H1 (cell line): ENCODE measurements at regions not wholly inside any gene's neighbourhood (a gene's known extent, or its start where the extent isn't known, plus 50 kb on each side); places are given as distances from the start of the nearest gene placed in this dataset.

Experiments
- ASH2L ChIP-seq: fragments of 200-600, 300-600 bp; sonication (generic); IDR thresholded peaks from one replicate; pipeline ENCODE4 v1.7.1; 2017; ENCODE audit warnings: low read length
- CEBPB ChIP-seq: IDR thresholded peaks from 2 replicates; pipeline ENCODE4 v1.6.1; 2012; ENCODE audit warnings: low read depth, low read length
- CHD2 ChIP-seq: IDR thresholded peaks from 2 replicates; pipeline ENCODE4 v1.6.1; 2012; ENCODE audit warnings: low read length, improper control_type of control experiment
- CTBP2 ChIP-seq: IDR thresholded peaks from 2 replicates; pipeline ENCODE4 v1.7.0; 2011; ENCODE audit warnings: borderline replicate concordance, mild to moderate bottlenecking, moderate library complexity, mixed read lengths, low read length; ENCODE audit not compliant: insufficient read depth, insufficient read length
- EP300 ChIP-seq, 2 experiments: IDR thresholded peaks; 1 replicate in 1 of 2; 2 replicates in 1 of 2; pipeline ENCODE4 v1.6.1; 2011 to 2012; ENCODE audit warnings: low read depth in 2 of 2, low read length in 2 of 2, mild to moderate bottlenecking in 2 of 2, borderline replicate concordance in 1 of 2, inconsistent platforms in 1 of 2, moderate library complexity in 1 of 2
- EZH2 ChIP-seq: fragments of 200-600 bp; sonication (generic); IDR thresholded peaks from 2 replicates; pipeline ENCODE4 v1.7.1; 2012; ENCODE audit warnings: low read depth, mild to moderate bottlenecking, moderate library complexity, low read length, inconsistent platforms; ENCODE audit not compliant: severe bottlenecking
- JUND ChIP-seq: IDR thresholded peaks from 2 replicates; pipeline ENCODE4 v1.6.1; 2011; ENCODE audit warnings: mild to moderate bottlenecking, improper control_type of control experiment, low read length
- KDM4A ChIP-seq: IDR thresholded peaks from one replicate; pipeline ENCODE4 v1.7.1; 2012; ENCODE audit warnings: low read depth, mild to moderate bottlenecking, moderate library complexity, low read length, inconsistent platforms; ENCODE audit not compliant: severe bottlenecking
- RBBP5 ChIP-seq: IDR thresholded peaks from 2 replicates; pipeline ENCODE4 v1.7.1; 2012; ENCODE audit warnings: low read depth, mild to moderate bottlenecking, inconsistent platforms, low read length, moderate library complexity, borderline replicate concordance
- SP4 ChIP-seq: IDR thresholded peaks from 2 replicates; pipeline ENCODE4 v1.6.1; 2012; ENCODE audit warnings: low read length, inconsistent platforms
- TAF7 ChIP-seq: optimal IDR thresholded peaks from 2 replicates; pipeline ENCODE3; 2011; ENCODE audit warnings: low read depth, mild to moderate bottlenecking, inconsistent platforms, low read length, moderate library complexity, borderline replicate concordance
- TF ChIP-seq, protein P1 (sequence below): fragments of 300-600 bp; sonication (generic); IDR thresholded peaks from 2 replicates; pipeline ENCODE4 v1.7.1; 2012; ENCODE audit warnings: low read length, moderate library complexity, mild to moderate bottlenecking, inconsistent platforms; ENCODE audit not compliant: insufficient replicate concordance

DNA sequence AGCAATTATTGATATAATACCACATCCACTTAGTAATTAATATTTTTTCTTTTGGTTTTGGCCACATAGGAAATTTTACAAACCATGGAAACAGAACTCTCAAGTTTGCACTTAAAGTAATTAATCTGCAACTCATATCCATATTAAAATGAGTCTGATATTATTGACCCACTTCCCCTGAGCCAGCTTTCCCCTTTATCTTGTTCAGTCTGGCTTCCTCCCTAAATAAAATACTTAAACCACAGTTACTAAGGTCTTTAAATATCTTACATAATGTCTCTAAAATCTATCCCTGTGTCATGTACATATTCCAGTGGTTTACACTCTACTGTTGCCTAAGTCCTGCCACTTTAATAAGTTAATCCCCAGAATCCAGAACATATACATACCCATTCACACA lies 564.9 kb upstream of the FSHR start (continued):
- TF ChIP-seq, protein P1, sequence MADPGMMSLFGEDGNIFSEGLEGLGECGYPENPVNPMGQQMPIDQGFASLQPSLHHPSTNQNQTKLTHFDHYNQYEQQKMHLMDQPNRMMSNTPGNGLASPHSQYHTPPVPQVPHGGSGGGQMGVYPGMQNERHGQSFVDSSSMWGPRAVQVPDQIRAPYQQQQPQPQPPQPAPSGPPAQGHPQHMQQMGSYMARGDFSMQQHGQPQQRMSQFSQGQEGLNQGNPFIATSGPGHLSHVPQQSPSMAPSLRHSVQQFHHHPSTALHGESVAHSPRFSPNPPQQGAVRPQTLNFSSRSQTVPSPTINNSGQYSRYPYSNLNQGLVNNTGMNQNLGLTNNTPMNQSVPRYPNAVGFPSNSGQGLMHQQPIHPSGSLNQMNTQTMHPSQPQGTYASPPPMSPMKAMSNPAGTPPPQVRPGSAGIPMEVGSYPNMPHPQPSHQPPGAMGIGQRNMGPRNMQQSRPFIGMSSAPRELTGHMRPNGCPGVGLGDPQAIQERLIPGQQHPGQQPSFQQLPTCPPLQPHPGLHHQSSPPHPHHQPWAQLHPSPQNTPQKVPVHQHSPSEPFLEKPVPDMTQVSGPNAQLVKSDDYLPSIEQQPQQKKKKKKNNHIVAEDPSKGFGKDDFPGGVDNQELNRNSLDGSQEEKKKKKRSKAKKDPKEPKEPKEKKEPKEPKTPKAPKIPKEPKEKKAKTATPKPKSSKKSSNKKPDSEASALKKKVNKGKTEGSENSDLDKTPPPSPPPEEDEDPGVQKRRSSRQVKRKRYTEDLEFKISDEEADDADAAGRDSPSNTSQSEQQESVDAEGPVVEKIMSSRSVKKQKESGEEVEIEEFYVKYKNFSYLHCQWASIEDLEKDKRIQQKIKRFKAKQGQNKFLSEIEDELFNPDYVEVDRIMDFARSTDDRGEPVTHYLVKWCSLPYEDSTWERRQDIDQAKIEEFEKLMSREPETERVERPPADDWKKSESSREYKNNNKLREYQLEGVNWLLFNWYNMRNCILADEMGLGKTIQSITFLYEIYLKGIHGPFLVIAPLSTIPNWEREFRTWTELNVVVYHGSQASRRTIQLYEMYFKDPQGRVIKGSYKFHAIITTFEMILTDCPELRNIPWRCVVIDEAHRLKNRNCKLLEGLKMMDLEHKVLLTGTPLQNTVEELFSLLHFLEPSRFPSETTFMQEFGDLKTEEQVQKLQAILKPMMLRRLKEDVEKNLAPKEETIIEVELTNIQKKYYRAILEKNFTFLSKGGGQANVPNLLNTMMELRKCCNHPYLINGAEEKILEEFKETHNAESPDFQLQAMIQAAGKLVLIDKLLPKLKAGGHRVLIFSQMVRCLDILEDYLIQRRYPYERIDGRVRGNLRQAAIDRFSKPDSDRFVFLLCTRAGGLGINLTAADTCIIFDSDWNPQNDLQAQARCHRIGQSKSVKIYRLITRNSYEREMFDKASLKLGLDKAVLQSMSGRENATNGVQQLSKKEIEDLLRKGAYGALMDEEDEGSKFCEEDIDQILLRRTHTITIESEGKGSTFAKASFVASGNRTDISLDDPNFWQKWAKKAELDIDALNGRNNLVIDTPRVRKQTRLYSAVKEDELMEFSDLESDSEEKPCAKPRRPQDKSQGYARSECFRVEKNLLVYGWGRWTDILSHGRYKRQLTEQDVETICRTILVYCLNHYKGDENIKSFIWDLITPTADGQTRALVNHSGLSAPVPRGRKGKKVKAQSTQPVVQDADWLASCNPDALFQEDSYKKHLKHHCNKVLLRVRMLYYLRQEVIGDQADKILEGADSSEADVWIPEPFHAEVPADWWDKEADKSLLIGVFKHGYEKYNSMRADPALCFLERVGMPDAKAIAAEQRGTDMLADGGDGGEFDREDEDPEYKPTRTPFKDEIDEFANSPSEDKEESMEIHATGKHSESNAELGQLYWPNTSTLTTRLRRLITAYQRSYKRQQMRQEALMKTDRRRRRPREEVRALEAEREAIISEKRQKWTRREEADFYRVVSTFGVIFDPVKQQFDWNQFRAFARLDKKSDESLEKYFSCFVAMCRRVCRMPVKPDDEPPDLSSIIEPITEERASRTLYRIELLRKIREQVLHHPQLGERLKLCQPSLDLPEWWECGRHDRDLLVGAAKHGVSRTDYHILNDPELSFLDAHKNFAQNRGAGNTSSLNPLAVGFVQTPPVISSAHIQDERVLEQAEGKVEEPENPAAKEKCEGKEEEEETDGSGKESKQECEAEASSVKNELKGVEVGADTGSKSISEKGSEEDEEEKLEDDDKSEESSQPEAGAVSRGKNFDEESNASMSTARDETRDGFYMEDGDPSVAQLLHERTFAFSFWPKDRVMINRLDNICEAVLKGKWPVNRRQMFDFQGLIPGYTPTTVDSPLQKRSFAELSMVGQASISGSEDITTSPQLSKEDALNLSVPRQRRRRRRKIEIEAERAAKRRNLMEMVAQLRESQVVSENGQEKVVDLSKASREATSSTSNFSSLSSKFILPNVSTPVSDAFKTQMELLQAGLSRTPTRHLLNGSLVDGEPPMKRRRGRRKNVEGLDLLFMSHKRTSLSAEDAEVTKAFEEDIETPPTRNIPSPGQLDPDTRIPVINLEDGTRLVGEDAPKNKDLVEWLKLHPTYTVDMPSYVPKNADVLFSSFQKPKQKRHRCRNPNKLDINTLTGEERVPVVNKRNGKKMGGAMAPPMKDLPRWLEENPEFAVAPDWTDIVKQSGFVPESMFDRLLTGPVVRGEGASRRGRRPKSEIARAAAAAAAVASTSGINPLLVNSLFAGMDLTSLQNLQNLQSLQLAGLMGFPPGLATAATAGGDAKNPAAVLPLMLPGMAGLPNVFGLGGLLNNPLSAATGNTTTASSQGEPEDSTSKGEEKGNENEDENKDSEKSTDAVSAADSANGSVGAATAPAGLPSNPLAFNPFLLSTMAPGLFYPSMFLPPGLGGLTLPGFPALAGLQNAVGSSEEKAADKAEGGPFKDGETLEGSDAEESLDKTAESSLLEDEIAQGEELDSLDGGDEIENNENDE: no peak
- TF ChIP-seq CTBP2 (no peak), RBBP5 (no peak), CHD2 (no peak), SP4 (no peak), KDM4A (no peak), CEBPB (no peak), JUND (no peak), EP300 (IDR thresholded peaks at IDR 0.05; ENCODE audit: borderline replicate concordance in 1 of 2, low read depth in 2 of 2, low read length in 2 of 2) (no peak), EZH2 (no peak), ASH2L (no peak), TAF7 (no peak)
